ENCODE measurements at regions not wholly inside any gene's neighbourhood (a gene's known extent, or its start where the extent isn't known, plus 50 kb on each side); places are given as distances from the start of the nearest gene placed in this dataset.
"Not testable (repeated sequence)": the region's sequence is repeated elsewhere in the genome, so short reads cannot be mapped to it uniquely, and the experiment has no call there.

DNA sequence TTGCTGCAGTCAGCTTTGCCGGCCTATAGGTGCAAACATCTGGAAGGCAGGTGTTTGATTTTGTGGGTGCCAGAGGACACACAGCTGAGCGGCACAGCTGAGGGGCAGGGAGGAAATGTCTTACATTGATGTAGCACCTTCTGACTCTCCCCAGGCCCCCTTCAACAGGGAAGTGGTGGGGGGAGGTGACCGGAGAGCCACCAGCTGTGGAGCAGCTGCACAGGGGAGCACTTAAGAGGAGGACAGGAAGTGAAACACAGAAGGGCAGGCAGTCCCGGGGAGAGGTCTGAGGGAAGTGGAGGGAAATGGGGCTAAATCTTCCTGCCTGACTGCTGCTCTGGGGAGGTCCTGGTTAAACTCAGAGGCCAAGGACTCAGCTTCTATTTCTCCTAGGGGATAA is 409.1 kb downstream of the TNS1 start:
- no peaks in the 10 kb centered on the region for H3K27me3 ChIP-seq (ENCODE audit: control insufficient read depth, insufficient read depth, low read length)
- H3K9ac ChIP-seq (ENCODE audit: low read depth, low read length), result no peak overlapping the region
- no peak overlapping the region for H3K27ac ChIP-seq (ENCODE audit: low read depth, low read length)
- H3K36me3 ChIP-seq (ENCODE audit: control insufficient read depth, insufficient read depth, low read length), result no peaks in the 10 kb centered on the region
- peaks cover 17% of the 10 kb centered on the region; the same call in 1 of the 2 replicates for H3K4me1 ChIP-seq (ENCODE audit: control insufficient read depth, insufficient read depth, low read length)
- no peaks in the 10 kb centered on the region for H3K9me3 ChIP-seq (ENCODE audit: control insufficient read depth, insufficient read depth, low read length)
- H3K4me3 ChIP-seq (ENCODE audit: low read depth, low read length), result no peak overlapping the region

DNA sequence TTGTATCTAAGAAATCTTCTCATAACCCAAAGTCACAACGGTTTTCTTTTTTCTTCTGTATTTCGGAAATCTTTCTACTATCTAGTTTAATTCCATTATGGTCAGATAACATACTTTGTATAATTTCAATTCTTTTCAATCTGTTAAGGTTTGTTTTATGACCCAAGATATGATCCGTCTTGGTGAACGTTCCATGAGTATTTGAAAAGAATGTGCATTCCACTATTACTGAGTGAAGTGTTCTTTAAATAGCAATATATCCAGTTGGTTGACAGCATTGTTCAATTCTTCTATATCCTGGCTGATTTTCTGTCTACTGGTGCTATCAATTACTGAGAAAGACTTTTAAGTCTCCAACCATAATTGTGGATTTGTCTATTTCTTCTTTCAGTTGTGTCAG is 414.5 kb downstream of the TNS1 start:
- Histone ChIP-seq H3K9ac (ENCODE audit: low read depth, low read length) (no peak overlapping the region), H3K4me1 (ENCODE audit: control insufficient read depth, insufficient read depth, low read length) (no peaks in the 10 kb centered on the region), H3K4me3 (ENCODE audit: low read depth, low read length) (no peak overlapping the region), H3K27ac (ENCODE audit: low read depth, low read length) (no peak overlapping the region), H3K9me3 (ENCODE audit: control insufficient read depth, insufficient read depth, low read length) (no peaks in the 10 kb centered on the region), H3K27me3 (ENCODE audit: control insufficient read depth, insufficient read depth, low read length) (no peaks in the 10 kb centered on the region), H3K36me3 (ENCODE audit: control insufficient read depth, insufficient read depth, low read length) (no peaks in the 10 kb centered on the region)

DNA sequence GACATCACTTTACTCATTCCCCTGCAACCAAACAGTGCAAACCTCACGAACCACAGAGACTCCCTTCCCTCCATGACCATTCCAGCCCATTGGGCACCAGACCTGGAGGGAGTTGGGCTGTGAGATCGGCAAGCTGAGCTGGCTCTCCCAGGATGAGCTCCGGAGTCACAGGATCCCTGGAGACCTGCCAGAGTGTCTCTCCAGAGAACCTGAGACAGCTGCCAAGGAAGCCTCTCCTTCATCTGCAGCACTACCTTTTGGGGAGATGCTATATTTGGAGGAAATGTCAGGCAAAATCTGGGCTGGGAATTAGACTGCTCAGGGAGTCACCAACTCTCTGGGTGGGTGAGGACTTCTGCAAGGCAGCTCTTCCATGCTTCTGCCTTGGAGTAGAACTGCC is 417.4 kb downstream of the TNS1 start:
- no peaks in the 10 kb centered on the region for H3K36me3 ChIP-seq (ENCODE audit: control insufficient read depth, insufficient read depth, low read length)
- no peak overlapping the region for H3K27ac ChIP-seq (ENCODE audit: low read depth, low read length)
- H3K4me3 ChIP-seq (ENCODE audit: low read depth, low read length), result no peak overlapping the region
- no peaks in the 10 kb centered on the region for H3K9me3 ChIP-seq (ENCODE audit: control insufficient read depth, insufficient read depth, low read length)
- H3K4me1 ChIP-seq (ENCODE audit: control insufficient read depth, insufficient read depth, low read length), result no peaks in the 10 kb centered on the region
- H3K27me3 ChIP-seq (ENCODE audit: control insufficient read depth, insufficient read depth, low read length), result no peaks in the 10 kb centered on the region
- no peak overlapping the region for H3K9ac ChIP-seq (ENCODE audit: low read depth, low read length)

DNA sequence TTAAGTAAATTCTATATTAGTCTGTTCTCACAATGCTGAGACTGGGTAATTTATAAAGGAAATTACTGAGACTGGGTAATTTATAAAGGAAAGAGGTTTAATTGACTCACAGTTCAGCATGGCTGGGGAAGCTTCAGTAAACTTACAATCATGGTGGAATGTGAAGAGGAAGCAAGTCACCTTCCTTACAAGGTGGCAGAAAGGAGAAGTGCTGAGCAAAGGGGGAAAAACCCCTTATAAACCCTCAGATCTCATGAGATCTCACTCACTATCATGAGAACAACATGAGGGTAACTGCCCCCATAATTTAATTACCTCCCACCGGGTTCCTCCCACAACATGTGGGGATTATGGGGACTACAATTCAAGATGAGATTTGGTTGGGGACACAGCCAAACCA is 422.4 kb downstream of the TNS1 start:
- H3K36me3 ChIP-seq (ENCODE audit: control insufficient read depth, insufficient read depth, low read length); H3K27ac ChIP-seq (ENCODE audit: low read depth, low read length); H3K4me3 ChIP-seq (ENCODE audit: low read depth, low read length); H3K9me3 ChIP-seq (ENCODE audit: control insufficient read depth, insufficient read depth, low read length); H3K9ac ChIP-seq (ENCODE audit: low read depth, low read length); H3K27me3 ChIP-seq (ENCODE audit: control insufficient read depth, insufficient read depth, low read length); H3K4me1 ChIP-seq (ENCODE audit: control insufficient read depth, insufficient read depth, low read length): not testable (repeated sequence)

DNA sequence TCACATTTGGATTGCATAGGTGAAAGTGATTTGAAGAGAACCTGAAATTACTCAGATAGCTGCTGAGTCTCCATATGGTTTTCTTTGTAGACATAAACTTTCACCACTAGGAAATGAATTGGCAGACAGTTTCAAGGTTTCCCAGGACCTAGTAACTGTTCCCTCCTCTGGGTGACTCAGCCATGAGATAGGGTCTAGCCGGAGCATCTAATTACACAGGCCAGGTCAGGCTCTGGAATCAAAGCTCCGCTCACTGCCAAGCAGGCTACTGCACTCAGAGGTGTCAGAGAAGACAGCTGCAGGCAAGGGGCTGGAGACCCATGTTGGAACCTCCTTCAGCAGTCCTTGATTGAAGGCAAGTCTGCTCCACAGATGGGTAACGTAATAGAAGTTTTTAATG is 429.2 kb downstream of the TNS1 start:
- H3K9ac ChIP-seq (ENCODE audit: low read depth, low read length), result no peak overlapping the region
- no peaks in the 10 kb centered on the region for H3K27me3 ChIP-seq (ENCODE audit: control insufficient read depth, insufficient read depth, low read length)
- no peaks in the 10 kb centered on the region for H3K9me3 ChIP-seq (ENCODE audit: control insufficient read depth, insufficient read depth, low read length)
- H3K4me3 ChIP-seq (ENCODE audit: low read depth, low read length), result no peak overlapping the region
- H3K27ac ChIP-seq (ENCODE audit: low read depth, low read length), result no peak overlapping the region
- H3K4me1 ChIP-seq (ENCODE audit: control insufficient read depth, insufficient read depth, low read length), result no peaks in the 10 kb centered on the region
- no peaks in the 10 kb centered on the region for H3K36me3 ChIP-seq (ENCODE audit: control insufficient read depth, insufficient read depth, low read length)

DNA sequence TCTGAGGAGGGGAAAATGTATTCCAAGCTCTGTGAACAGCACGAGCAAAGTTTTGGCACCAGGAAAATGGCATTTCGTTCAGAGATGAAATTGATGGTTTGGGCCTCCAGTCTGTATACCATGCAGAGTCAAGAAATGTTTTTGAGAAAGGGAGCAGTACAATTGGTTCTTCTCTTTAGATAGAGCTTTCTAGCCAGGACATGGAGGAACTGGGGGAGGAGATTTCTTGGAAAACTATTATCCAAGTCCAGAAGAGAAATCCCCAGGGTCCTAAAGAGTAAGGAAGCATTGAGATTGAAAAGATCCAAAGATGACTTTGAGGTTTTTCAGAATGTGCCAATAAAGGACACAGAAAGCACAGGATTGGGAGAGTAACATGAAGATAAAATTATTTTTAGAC is 432.4 kb downstream of the TNS1 start:
- Histone ChIP-seq H3K27ac (ENCODE audit: low read depth, low read length) (no peak overlapping the region), H3K9me3 (ENCODE audit: control insufficient read depth, insufficient read depth, low read length) (no peaks in the 10 kb centered on the region), H3K9ac (ENCODE audit: low read depth, low read length) (no peak overlapping the region), H3K27me3 (ENCODE audit: control insufficient read depth, insufficient read depth, low read length) (no peaks in the 10 kb centered on the region), H3K36me3 (ENCODE audit: control insufficient read depth, insufficient read depth, low read length) (no peaks in the 10 kb centered on the region), H3K4me1 (ENCODE audit: control insufficient read depth, insufficient read depth, low read length) (no peaks in the 10 kb centered on the region), H3K4me3 (ENCODE audit: low read depth, low read length) (no peak overlapping the region)

DNA sequence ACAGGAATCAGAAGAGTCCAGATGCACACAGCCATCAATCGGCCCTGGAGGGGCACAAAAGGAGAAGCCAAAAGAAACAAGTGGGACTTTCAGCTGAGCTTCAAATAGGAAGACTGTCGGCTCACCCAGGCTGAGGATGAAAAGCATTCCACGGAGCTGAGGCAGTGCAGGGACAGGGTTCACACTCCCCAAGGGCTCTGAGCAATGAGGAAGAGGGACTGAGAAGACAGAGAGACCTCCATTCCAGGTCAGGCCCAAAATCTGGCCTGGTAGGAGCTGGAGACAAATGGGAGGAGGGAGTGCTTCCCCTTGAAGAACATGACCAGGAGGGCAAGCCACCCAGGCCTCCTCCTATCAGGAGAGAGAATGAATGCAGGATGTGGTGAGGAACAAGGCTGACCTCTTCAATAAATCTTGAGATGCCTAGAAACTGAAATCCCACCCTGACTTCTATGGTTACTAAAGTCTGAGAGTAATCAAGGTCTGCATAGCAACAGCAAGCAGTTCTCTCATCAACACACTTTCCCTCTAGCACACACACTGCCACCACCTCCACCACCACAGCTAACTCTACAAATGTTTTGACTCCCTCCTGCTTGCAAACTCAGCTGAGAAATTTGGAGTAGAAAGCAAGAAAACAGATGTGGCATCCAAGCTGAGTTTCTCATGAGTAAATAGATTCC is 434.4 kb downstream of the TNS1 start:
- H3K27ac ChIP-seq (ENCODE audit: low read depth, low read length), result no peak overlapping the region

DNA sequence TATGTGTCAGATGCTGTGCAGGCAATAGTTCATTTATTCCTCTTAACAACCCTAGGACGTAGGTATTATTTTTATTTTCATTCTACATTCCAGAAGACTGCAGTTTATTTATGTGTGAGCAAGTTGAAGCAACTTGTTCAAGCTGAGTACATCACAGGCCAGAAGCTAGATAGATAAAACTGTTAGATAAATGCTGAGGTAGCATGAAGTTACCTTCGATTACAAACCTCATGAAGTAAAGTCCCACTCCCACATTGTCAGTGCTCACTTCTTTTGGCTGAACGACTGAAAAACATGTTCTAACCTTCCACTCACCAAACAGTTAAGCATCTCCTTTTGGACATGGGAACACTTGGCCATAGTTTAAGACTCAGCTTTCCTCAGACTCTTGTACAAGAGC is 439.2 kb downstream of the TNS1 start:
- peaks cover 8% of the 10 kb centered on the region; the same call in 1 of the 2 replicates for H3K9me3 ChIP-seq (ENCODE audit: control insufficient read depth, insufficient read depth, low read length)
- H3K27me3 ChIP-seq (ENCODE audit: control insufficient read depth, insufficient read depth, low read length), result no peaks in the 10 kb centered on the region; the same call in 1 of the 2 replicates
- no peak overlapping the region for H3K27ac ChIP-seq (ENCODE audit: low read depth, low read length)

More for the DNA sequence above, 434.4 kb downstream of the TNS1 start:
- Histone ChIP-seq H3K9me3 (ENCODE audit: control insufficient read depth, insufficient read depth, low read length) (no peaks in the 10 kb centered on the region), H3K4me3 (ENCODE audit: low read depth, low read length) (no peak overlapping the region), H3K36me3 (ENCODE audit: control insufficient read depth, insufficient read depth, low read length) (no peaks in the 10 kb centered on the region), H3K4me1 (ENCODE audit: control insufficient read depth, insufficient read depth, low read length) (no peaks in the 10 kb centered on the region), H3K27me3 (ENCODE audit: control insufficient read depth, insufficient read depth, low read length) (no peaks in the 10 kb centered on the region), H3K9ac (ENCODE audit: low read depth, low read length) (no peak overlapping the region)

DNA sequence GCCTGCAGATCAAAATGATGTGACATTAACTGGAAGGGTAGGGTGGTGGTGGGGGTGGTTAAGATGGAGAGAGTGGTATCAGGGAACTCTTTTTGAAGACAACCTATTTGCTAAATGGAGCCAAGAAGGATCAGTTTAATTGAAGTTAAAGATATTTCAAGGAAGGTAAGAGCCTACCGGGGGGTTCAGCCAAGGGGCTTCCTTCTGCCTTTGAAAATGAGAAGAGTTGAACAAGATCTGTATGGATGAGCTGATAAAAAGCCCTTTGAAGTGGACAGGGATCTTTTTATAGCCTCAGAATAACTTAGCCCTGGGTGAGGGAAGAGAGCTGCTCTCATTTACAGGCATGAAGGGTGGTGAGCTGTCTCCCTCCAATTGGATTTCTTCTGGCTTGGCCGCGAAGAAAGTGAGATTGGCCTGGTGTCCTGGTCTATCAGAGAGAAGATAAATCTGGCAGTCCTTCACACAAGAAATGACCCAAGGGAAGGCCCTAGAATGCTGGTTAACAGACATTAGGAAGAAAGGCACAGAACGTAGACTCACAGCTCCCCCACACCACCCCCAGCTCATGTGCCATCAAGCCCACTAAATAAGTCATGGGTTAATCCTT is 439.8 kb downstream of the TNS1 start:
- no peak overlapping the region for H3K27ac ChIP-seq (ENCODE audit: low read depth, low read length)

More for the DNA sequence above, 439.2 kb downstream of the TNS1 start:
- H3K4me1 ChIP-seq (ENCODE audit: control insufficient read depth, insufficient read depth, low read length), result no peaks in the 10 kb centered on the region
- H3K9ac ChIP-seq (ENCODE audit: low read depth, low read length), result no peak overlapping the region
- H3K4me3 ChIP-seq (ENCODE audit: low read depth, low read length), result no peak overlapping the region
- no peaks in the 10 kb centered on the region for H3K36me3 ChIP-seq (ENCODE audit: control insufficient read depth, insufficient read depth, low read length)

DNA sequence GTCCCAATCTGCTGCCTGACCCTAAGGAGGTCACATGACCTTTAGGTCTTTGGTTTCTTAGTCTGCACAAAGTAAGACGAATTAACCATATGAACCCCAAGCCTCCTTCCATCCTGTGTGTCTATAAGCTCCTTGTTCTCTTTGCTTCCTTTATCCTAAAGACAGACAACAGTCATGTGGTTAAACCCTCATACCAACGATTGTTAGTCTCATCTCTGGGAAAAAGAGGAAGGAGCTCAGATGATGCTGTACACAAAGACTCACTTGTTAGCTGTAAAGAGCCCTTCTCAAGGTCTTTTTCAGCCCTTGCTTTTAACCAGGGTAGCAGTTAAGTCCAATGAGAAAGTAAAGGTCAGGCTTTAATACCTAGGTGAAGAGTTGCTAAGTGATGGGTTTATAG is 443.7 kb downstream of the TNS1 start:
- Histone ChIP-seq H3K27me3 (ENCODE audit: control insufficient read depth, insufficient read depth, low read length) (no peaks in the 10 kb centered on the region; the same call in 1 of the 2 replicates), H3K36me3 (ENCODE audit: control insufficient read depth, insufficient read depth, low read length) (no peaks in the 10 kb centered on the region), H3K27ac (ENCODE audit: low read depth, low read length) (no peak overlapping the region), H3K4me1 (ENCODE audit: control insufficient read depth, insufficient read depth, low read length) (peaks cover 9% of the 10 kb centered on the region), H3K9ac (ENCODE audit: low read depth, low read length) (no peak overlapping the region), H3K9me3 (ENCODE audit: control insufficient read depth, insufficient read depth, low read length) (peaks cover 8% of the 10 kb centered on the region; the same call in 1 of the 2 replicates), H3K4me3 (ENCODE audit: low read depth, low read length) (no peak overlapping the region)

More for the DNA sequence above, 439.8 kb downstream of the TNS1 start:
- Histone ChIP-seq H3K4me3 (ENCODE audit: low read depth, low read length) (no peak overlapping the region), H3K36me3 (ENCODE audit: control insufficient read depth, insufficient read depth, low read length) (no peaks in the 10 kb centered on the region), H3K9me3 (ENCODE audit: control insufficient read depth, insufficient read depth, low read length) (peaks cover 8% of the 10 kb centered on the region; the same call in 1 of the 2 replicates), H3K4me1 (ENCODE audit: control insufficient read depth, insufficient read depth, low read length) (no peaks in the 10 kb centered on the region), H3K27me3 (ENCODE audit: control insufficient read depth, insufficient read depth, low read length) (no peaks in the 10 kb centered on the region; the same call in 1 of the 2 replicates), H3K9ac (ENCODE audit: low read depth, low read length) (no peak overlapping the region)

DNA sequence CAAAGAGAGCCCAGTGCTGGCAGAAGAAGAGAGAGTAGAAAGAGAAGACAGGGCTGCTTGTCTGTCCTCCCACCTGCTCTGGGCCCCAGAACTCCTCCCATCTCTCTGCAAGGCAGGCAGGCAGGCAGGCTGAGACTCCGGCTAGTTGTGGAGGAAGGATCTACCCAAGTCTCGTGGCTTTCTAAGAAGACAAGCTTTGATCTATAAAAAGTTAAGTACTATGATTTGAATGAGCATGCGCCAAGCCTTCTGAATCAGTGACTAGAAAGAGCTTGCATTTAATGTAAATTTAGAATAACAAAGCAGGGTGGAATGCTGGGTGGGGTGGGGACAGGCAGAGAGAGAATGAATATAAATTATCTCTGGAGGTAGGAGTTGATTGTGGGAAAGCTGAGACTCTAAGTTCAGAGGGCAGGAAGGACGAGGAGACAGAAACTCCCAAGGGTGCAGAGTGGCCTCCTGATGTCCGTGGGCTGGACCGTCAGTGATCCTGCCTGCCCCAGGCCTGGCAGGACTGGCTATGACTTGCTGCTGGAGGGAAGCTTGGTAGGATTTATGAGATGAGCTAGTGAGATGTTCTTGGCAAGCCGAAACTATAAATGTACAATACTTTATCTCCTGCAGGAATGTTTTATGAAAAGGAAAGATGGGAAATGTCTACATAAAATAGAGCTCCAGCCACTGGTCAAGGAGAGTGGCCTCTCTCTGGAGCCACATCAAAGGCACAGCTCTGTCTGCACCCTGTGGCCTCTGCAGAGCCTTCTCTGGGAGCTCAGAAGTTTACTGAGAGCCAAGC is 447.5 kb downstream of the TNS1 start:
- no peak overlapping the region for H3K27ac ChIP-seq (ENCODE audit: low read depth, low read length)
- no peaks in the 10 kb centered on the region; the same call in 1 of the 2 replicates for H3K27me3 ChIP-seq (ENCODE audit: control insufficient read depth, insufficient read depth, low read length)
- no peak overlapping the region for H3K4me3 ChIP-seq (ENCODE audit: low read depth, low read length)
- no peaks in the 10 kb centered on the region for H3K9me3 ChIP-seq (ENCODE audit: control insufficient read depth, insufficient read depth, low read length)
- peaks cover 27% of the 10 kb centered on the region for H3K4me1 ChIP-seq (ENCODE audit: control insufficient read depth, insufficient read depth, low read length)
- H3K9ac ChIP-seq (ENCODE audit: low read depth, low read length), result no peak overlapping the region
- H3K36me3 ChIP-seq (ENCODE audit: control insufficient read depth, insufficient read depth, low read length), result no peaks in the 10 kb centered on the region
